Nephron progenitor cell (in vitro differentiated cells): ENCODE measurements at regions not wholly inside any gene's neighbourhood (a gene's known extent, or its start where the extent isn't known, plus 50 kb on each side); places are given as distances from the start of the nearest gene placed in this dataset.

Experiments
- DNase-seq: peaks from one replicate; pipeline ENCODE4 v3.0.0; 2021
- H3K27ac Mint-ChIP-seq: 2 replicates; pipeline ENCODE4 v1.8.0; 2021; ENCODE audit warnings: mild to moderate bottlenecking, moderate library complexity, mixed read lengths
- H3K27me3 Mint-ChIP-seq: 2 replicates; pipeline ENCODE4 v1.8.0; 2021; ENCODE audit warnings: mild to moderate bottlenecking, low read depth, mixed read lengths; ENCODE audit not compliant: poor library complexity
- H3K36me3 Mint-ChIP-seq: 2 replicates; pipeline ENCODE4 v1.8.0; 2021; ENCODE audit warnings: low read depth, mixed read lengths
- H3K4me1 Mint-ChIP-seq: 2 replicates; pipeline ENCODE4 v1.8.0; 2021; ENCODE audit warnings: mixed read lengths
- H3K4me3 Mint-ChIP-seq: 2 replicates; pipeline ENCODE4 v1.8.0; 2021; ENCODE audit warnings: mild to moderate bottlenecking, moderate library complexity, mixed read lengths
- H3K9me3 Mint-ChIP-seq: 2 replicates; pipeline ENCODE4 v1.8.0; 2021; ENCODE audit warnings: mild to moderate bottlenecking, moderate library complexity, mixed read lengths
- CTCF ChIP-seq: fragments of 200-600 bp; sonication (generic); IDR thresholded peaks from 2 replicates; pipeline ENCODE4 v1.5.0; 2021; ENCODE audit warnings: antibody characterized with exemption

GRCh38 chr3:3745693-3746092 is 53.5 kb upstream of the LRRN1 start:
- no peak overlapping the region for H3K27ac Mint-ChIP-seq
- peaks cover 3% of the 10 kb centered on the region for H3K27me3 Mint-ChIP-seq
- no peak for DNase-seq
- H3K4me1 Mint-ChIP-seq: peaks cover 12% of the 10 kb centered on the region
- H3K9me3 Mint-ChIP-seq: no peaks in the 10 kb centered on the region
- TF ChIP-seq CTCF: no peak
- no peaks in the 10 kb centered on the region for H3K36me3 Mint-ChIP-seq
- no peak overlapping the region for H3K4me3 Mint-ChIP-seq

DNA sequence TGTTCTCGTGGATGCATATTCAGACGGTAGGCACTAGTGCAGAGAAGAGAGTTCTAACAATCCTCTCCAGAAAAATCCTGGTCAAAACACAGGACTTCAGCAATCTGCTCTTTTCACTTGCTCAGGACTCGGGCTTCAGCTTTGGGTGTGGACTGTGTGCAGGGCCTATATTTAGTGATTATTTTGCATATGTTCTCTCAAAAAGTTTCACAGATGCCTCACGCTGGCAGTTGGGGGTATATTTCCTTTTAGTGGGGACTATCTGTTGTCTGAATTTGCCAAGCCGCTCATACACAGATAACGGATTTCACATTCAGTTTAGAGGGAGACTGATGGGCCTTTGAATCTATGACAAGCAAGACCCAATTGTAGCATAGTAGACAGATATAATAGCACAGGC is 54.4 kb upstream of the LRRN1 start:
- peaks cover 21% of the 10 kb centered on the region for H3K4me1 Mint-ChIP-seq
- H3K27me3 Mint-ChIP-seq: peaks cover 6% of the 10 kb centered on the region
- peak overlapping the region; percentile 7 for H3K27ac Mint-ChIP-seq
- H3K36me3 Mint-ChIP-seq: no peaks in the 10 kb centered on the region
- no peaks in the 10 kb centered on the region for H3K9me3 Mint-ChIP-seq
- DNase-seq: no peak
- no peak overlapping the region for H3K4me3 Mint-ChIP-seq
- no peak for TF ChIP-seq CTCF

GRCh38 chr3:3743754-3744153 is 55.5 kb upstream of the LRRN1 start:
- Mint-ChIP-seq H3K4me3 (no peak overlapping the region), H3K27me3 (peaks cover 6% of the 10 kb centered on the region), H3K36me3 (no peaks in the 10 kb centered on the region), H3K27ac (no peak overlapping the region), H3K4me1 (peaks cover 29% of the 10 kb centered on the region), H3K9me3 (no peaks in the 10 kb centered on the region)
- TF ChIP-seq CTCF: no peak
- DNase-seq: no peak

- DNase-seq: no peak
- no peak overlapping the region for H3K27ac Mint-ChIP-seq
- TF ChIP-seq CTCF: no peak
- H3K36me3 Mint-ChIP-seq: no peaks in the 10 kb centered on the region
- H3K9me3 Mint-ChIP-seq: no peaks in the 10 kb centered on the region
- no peak overlapping the region for H3K4me3 Mint-ChIP-seq
- H3K27me3 Mint-ChIP-seq: peaks cover 11% of the 10 kb centered on the region
- peaks cover 29% of the 10 kb centered on the region for H3K4me1 Mint-ChIP-seq
These were observed 59.2 kb upstream of the LRRN1 start for GRCh38 chr3:3740061-3740460.

DNA sequence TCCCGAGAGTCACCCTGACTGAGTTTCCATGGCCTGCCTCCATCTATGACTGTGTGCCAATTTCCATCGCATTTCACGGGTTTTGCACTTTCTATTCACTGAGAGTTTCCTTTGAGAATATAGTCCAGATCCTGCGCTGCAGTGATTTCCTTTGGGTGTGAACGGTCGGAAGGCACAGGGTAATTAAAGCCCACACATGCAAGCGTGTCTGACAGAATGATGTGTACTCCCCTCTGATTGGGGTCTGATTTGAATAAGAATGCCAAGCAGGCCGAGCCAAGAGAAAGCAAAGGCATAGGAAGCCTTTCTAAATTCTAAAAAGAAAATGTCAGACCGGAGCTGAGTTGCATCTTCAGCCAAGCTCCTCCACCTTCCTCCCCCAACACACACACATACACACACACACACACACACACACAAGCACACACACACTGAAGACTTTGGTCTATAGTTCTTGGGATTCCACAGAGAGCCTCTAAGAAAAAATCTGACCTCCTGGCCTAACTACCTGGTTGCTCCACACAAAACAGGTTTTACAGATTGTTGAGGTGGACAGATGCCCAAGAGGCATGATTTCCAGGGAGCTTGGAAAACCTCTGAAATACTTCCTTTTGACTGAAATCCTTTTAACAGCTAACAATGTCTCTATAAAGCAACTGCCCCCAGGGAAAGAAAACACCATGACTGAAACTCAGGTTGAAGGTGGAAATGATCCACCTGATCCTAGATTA is 59.7 kb upstream of the LRRN1 start:
- H3K9me3 Mint-ChIP-seq: no peaks in the 10 kb centered on the region
- H3K4me3 Mint-ChIP-seq: no peak overlapping the region
- DNase-seq: no peak
- no peak for TF ChIP-seq CTCF
- no peak overlapping the region for H3K27ac Mint-ChIP-seq
- peaks cover 29% of the 10 kb centered on the region for H3K4me1 Mint-ChIP-seq
- peaks cover 11% of the 10 kb centered on the region for H3K27me3 Mint-ChIP-seq
- H3K36me3 Mint-ChIP-seq: no peaks in the 10 kb centered on the region

DNA sequence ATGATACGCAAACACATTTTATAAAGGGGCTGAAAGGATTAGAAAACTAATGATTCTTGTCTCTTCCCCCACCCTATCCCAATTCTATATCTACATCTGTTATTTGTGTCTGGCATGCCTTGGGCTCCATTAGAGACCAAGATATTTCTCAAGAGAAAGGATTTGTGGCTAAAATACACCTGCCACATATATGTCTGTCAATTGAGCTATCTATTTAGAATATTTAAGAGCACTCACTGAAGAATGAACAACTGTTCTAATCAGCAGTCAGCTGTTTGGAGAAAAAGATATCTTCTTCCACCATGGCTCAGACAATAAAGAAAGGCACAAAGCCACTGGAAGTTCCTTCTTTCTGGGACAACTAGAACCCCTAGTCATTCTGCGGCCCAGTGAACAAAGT is 61.7 kb upstream of the LRRN1 start:
- no peak overlapping the region for H3K27ac Mint-ChIP-seq
- no peak overlapping the region for H3K4me3 Mint-ChIP-seq
- no peak for DNase-seq
- peaks cover 8% of the 10 kb centered on the region for H3K27me3 Mint-ChIP-seq
- peaks cover 29% of the 10 kb centered on the region for H3K4me1 Mint-ChIP-seq
- no peaks in the 10 kb centered on the region for H3K9me3 Mint-ChIP-seq
- no peak for TF ChIP-seq CTCF
- H3K36me3 Mint-ChIP-seq: no peaks in the 10 kb centered on the region
